Activated CD4-positive, alpha-beta T cell treated with anti-CD3 and anti-CD28 coated beads, Interleukin-2, amount 10 ng/mL, durations not matched to agents 24 days and 14 days (primary cell): ENCODE measurements at regions not wholly inside any gene's neighbourhood (a gene's known extent, or its start where the extent isn't known, plus 50 kb on each side); places are given as distances from the start of the nearest gene placed in this dataset.

Experiments used
- DNase-seq: peaks from one replicate; pipeline ENCODE4 v3.0.0; 2022
- H3K27ac Mint-ChIP-seq: one replicate; pipeline ENCODE4 v1.8.0; 2022; ENCODE audit warnings: mild to moderate bottlenecking, mixed read lengths
- H3K27me3 Mint-ChIP-seq: one replicate; pipeline ENCODE4 v1.8.0; 2022; ENCODE audit warnings: mixed read lengths
- H3K36me3 Mint-ChIP-seq: one replicate; pipeline ENCODE4 v1.8.0; 2022; ENCODE audit warnings: low read depth, mild to moderate bottlenecking, mixed read lengths
- H3K4me1 Mint-ChIP-seq: one replicate; pipeline ENCODE4 v1.8.0; 2021; ENCODE audit warnings: mixed read lengths
- H3K4me3 Mint-ChIP-seq: one replicate; pipeline ENCODE4 v1.8.0; 2022; ENCODE audit warnings: mild to moderate bottlenecking, moderate library complexity, mixed read lengths
- H3K9me3 Mint-ChIP-seq: one replicate; pipeline ENCODE4 v1.8.0; 2021; ENCODE audit warnings: mixed read lengths
- intact Hi-C: fragments of 100-400 bp; cut with micrococcal nuclease; formaldehyde crosslinking; loops from one replicate; pipeline ENCODE4 v1.15.1; 2023

DNA sequence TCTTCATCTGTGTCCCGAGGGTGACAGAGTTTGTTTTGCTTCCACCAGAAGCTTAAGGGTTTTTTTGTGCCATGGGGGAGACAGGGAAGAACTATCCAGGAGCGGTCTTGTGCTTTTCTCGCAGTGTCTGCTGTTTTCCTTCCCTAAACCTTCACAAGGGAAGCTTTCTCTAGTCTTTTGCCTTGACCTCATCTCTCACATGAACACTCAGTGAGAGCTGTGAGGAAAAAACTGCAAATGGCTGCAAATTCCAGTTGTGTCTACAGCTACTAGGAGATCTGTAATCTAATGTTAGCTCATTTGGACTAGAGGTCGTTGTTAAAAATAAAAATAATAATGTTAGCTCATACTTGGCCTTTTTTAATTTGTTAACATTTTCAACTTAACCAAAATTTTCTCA lies 264.7 kb upstream of the SESN3 start:
- intact Hi-C loops = no loop called here
- DNase-seq = no peak

GRCh38 chr11:95494856-95495255 lies 263.9 kb upstream of the SESN3 start:
- Mint-ChIP-seq H3K4me3 (no peak overlapping the region), H3K27ac (no peak overlapping the region), H3K36me3 (peaks cover 4% of the 10 kb centered on the region), H3K4me1 (peaks cover 4% of the 10 kb centered on the region), H3K27me3 (no peaks in the 10 kb centered on the region), H3K9me3 (peaks cover 17% of the 10 kb centered on the region)
- intact Hi-C loops = no loop called here
- no peak for DNase-seq

More for the DNA sequence above, 264.7 kb upstream of the SESN3 start:
- Mint-ChIP-seq H3K27ac (no peak overlapping the region), H3K9me3 (peaks cover 14% of the 10 kb centered on the region), H3K36me3 (peaks cover 1% of the 10 kb centered on the region), H3K4me3 (no peak overlapping the region), H3K27me3 (no peaks in the 10 kb centered on the region), H3K4me1 (peaks cover 7% of the 10 kb centered on the region)

DNA sequence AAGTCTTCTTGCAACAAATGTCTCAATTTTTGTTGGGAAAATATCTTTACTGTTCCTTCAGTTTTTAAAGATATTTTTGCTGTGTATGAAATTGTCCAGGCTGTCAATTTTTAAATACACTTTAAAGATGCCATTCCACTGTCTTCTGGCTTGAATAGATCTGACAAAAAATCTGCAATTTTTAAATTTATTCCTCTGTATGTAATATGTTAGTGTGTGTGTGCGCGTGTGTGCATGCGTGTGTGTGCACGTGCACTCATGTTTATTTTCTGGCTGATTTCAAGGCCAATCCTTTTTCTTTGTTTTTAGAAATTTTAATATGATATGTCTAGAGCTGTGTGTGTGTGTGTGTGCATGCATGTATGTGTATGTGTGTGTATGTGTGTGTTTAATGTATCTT lies 263.2 kb upstream of the SESN3 start:
- Mint-ChIP-seq H3K27ac (no peak overlapping the region), H3K4me3 (no peak overlapping the region), H3K36me3 (peaks cover 4% of the 10 kb centered on the region), H3K9me3 (peaks cover 17% of the 10 kb centered on the region), H3K27me3 (no peaks in the 10 kb centered on the region), H3K4me1 (no peaks in the 10 kb centered on the region)
- intact Hi-C loops = no loop called here
- no peak for DNase-seq

GRCh38 chr11:95490625-95491024 lies 259.6 kb upstream of the SESN3 start:
- intact Hi-C loops = no loop called here

GRCh38 chr11:95487938-95488337 lies 256.9 kb upstream of the SESN3 start:
- DNase-seq = no peak
- Mint-ChIP-seq H3K4me3 (no peak overlapping the region), H3K4me1 (peaks cover 6% of the 10 kb centered on the region), H3K27me3 (no peaks in the 10 kb centered on the region), H3K27ac (no peak overlapping the region), H3K9me3 (peaks cover 13% of the 10 kb centered on the region), H3K36me3 (peaks cover 4% of the 10 kb centered on the region)
- intact Hi-C loops = no loop called here

More at GRCh38 chr11:95490625-95491024, 259.6 kb upstream of the SESN3 start:
- Mint-ChIP-seq H3K9me3 (peaks cover 16% of the 10 kb centered on the region), H3K27ac (no peak overlapping the region), H3K4me1 (peaks cover 6% of the 10 kb centered on the region), H3K27me3 (no peaks in the 10 kb centered on the region), H3K36me3 (peaks cover 4% of the 10 kb centered on the region), H3K4me3 (no peak overlapping the region)
- DNase-seq = no peak

DNA sequence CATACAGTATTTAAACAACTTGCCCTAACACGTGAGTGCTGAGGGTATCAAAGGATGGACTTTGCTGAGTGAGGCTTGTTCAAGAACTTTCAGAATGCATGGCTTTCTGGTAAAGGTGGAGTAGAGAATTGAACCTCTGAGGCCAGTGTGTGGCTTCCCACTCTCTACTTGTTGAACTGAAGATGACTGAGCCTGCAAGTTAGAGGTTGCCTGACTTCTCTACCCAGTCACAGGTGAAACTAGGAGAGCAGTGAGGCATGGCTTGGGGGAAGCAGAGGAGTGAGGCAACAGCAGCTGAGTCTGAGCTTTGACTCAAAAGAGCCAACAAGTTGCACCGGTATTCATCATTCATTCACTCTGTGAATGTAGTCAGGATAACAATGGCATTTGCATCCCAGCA lies 256.4 kb upstream of the SESN3 start:
- DNase-seq = no peak
- Mint-ChIP-seq H3K4me3 (no peak overlapping the region), H3K27ac (no peak overlapping the region), H3K4me1 (peaks cover 6% of the 10 kb centered on the region), H3K36me3 (peaks cover 4% of the 10 kb centered on the region), H3K9me3 (peaks cover 13% of the 10 kb centered on the region), H3K27me3 (no peaks in the 10 kb centered on the region)
- intact Hi-C loops = no loop called here

DNA sequence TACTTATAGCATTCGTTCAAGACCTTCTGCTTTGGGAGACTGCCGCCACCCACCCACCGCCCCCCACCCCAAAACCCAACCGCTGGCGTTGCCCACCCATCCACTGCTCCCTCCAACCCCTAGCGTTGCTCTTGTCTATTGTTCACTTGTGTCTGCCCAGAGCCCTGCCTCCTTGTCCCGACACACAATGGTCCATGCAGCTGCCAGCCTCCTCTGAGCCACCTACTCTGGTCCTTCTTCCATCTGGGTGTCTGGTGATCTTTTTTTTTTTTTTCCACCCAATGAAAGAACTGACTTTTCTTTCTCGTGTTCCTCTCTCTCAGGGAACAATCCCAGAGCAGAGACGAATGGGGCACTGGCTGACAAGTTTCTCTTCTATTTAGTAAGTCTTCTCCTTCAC lies 256.0 kb upstream of the SESN3 start:
- Mint-ChIP-seq H3K36me3 (peaks cover 4% of the 10 kb centered on the region), H3K9me3 (peaks cover 12% of the 10 kb centered on the region), H3K4me1 (peaks cover 6% of the 10 kb centered on the region), H3K27ac (no peak overlapping the region), H3K27me3 (no peaks in the 10 kb centered on the region), H3K4me3 (no peak overlapping the region)
- intact Hi-C loops = no loop called here
- no peak for DNase-seq

GRCh38 chr11:95486466-95486865 lies 255.5 kb upstream of the SESN3 start:
- Mint-ChIP-seq H3K27ac (no peak overlapping the region), H3K9me3 (peaks cover 9% of the 10 kb centered on the region), H3K27me3 (no peaks in the 10 kb centered on the region), H3K4me3 (no peak overlapping the region), H3K4me1 (peaks cover 6% of the 10 kb centered on the region), H3K36me3 (peaks cover 4% of the 10 kb centered on the region)
- intact Hi-C loops = no loop called here
- no peak for DNase-seq

GRCh38 chr11:95485115-95485900 lies 254.3 kb upstream of the SESN3 start:
- Mint-ChIP-seq H3K27ac (no peak overlapping the region), H3K4me1 (peaks cover 6% of the 10 kb centered on the region), H3K27me3 (no peaks in the 10 kb centered on the region), H3K36me3 (no peaks in the 10 kb centered on the region), H3K9me3 (peaks cover 4% of the 10 kb centered on the region), H3K4me3 (no peak overlapping the region)
- intact Hi-C loops = no loop called here
- no peak for DNase-seq

DNA sequence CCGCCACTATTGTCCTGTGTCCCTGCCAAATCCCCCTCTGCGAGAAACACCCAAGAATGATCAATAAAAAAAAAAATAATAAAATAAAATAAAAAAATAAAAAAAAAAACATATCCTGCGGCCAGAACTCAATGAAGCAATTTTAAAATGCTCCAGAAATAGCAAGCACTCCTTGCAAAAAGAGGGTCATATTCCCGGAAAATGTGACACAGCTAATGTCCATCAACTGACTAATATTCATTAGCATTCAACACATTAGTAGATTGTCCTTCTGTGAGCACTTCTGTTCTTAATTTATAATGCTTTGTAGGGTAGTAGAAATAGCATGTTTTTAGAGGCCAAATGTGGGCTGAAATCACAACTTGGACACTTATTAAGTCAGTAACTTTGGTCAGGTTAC lies 252.3 kb upstream of the SESN3 start:
- intact Hi-C loops = no loop called here
- Mint-ChIP-seq H3K27ac (no peak overlapping the region), H3K4me1 (peaks cover 6% of the 10 kb centered on the region), H3K36me3 (no peaks in the 10 kb centered on the region), H3K9me3 (peaks cover 4% of the 10 kb centered on the region), H3K27me3 (no peaks in the 10 kb centered on the region), H3K4me3 (no peak overlapping the region)
- DNase-seq = no peak

- Mint-ChIP-seq H3K4me3 (no peak overlapping the region), H3K36me3 (no peaks in the 10 kb centered on the region), H3K9me3 (no peaks in the 10 kb centered on the region), H3K27me3 (no peaks in the 10 kb centered on the region), H3K4me1 (no peaks in the 10 kb centered on the region), H3K27ac (no peak overlapping the region)
- intact Hi-C loops = no loop called here
- DNase-seq = no peak
Measured at GRCh38 chr11:95478003-95478402, 247.0 kb upstream of the SESN3 start.

- no peak for DNase-seq
- H3K36me3 Mint-ChIP-seq = no peaks in the 10 kb centered on the region
- H3K27ac Mint-ChIP-seq = no peak overlapping the region
- H3K4me1 Mint-ChIP-seq = no peaks in the 10 kb centered on the region
- H3K4me3 Mint-ChIP-seq = no peak overlapping the region
- intact Hi-C loops = no loop called here
- H3K9me3 Mint-ChIP-seq = peaks cover 4% of the 10 kb centered on the region
- H3K27me3 Mint-ChIP-seq = peaks cover 4% of the 10 kb centered on the region
Measured at GRCh38 chr11:95469258-95469657, 238.3 kb upstream of the SESN3 start.

DNA sequence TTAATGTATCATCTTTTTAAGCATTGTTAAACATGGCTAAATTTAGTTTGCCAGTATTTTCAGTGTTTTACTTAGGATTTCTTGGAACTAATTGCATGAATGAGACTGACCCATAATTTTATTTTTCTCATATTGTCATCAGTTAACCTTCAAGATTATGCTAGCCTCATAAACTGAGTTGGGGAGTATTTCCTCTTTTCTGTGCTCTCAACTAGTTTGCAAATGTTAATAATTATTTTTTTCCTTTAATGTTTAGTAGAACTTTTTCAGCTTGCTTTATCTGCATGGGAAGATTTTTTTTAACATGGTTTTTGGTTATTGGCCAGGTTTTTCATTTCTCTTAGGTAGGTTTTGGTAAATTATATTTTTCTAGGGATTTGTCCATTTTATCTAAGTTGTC lies 235.4 kb upstream of the SESN3 start:
- H3K27ac Mint-ChIP-seq = no peak overlapping the region
- no peak overlapping the region for H3K4me3 Mint-ChIP-seq
- DNase-seq = no peak
- H3K36me3 Mint-ChIP-seq = no peaks in the 10 kb centered on the region
- peaks cover 2% of the 10 kb centered on the region for H3K27me3 Mint-ChIP-seq
- peaks cover 7% of the 10 kb centered on the region for H3K9me3 Mint-ChIP-seq
- intact Hi-C loops = no loop called here
- H3K4me1 Mint-ChIP-seq = no peaks in the 10 kb centered on the region

DNA sequence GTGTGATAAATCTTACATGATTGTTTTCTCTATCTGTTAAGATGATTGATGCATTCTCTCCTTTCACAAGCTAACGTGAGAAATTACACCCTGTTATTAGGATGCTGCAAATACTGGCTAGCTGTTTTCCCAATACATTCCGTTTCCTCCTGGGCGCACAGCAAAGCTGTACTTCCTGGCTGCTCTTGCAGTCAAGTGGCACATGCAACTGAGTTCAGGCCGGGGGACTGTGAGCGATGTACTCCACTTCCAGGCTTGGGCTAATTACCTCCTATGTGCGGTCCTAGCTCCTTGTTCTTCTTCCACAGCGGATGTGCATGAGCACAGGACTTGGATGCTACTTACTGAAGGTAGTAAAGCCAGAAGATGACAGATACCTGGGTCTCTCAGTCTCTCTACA lies 234.9 kb upstream of the SESN3 start:
- Mint-ChIP-seq H3K4me1 (no peaks in the 10 kb centered on the region), H3K36me3 (no peaks in the 10 kb centered on the region), H3K4me3 (no peak overlapping the region), H3K27me3 (peaks cover 2% of the 10 kb centered on the region), H3K27ac (no peak overlapping the region), H3K9me3 (peaks cover 11% of the 10 kb centered on the region)
- intact Hi-C loops = no loop called here
- no peak for DNase-seq

- no peaks in the 10 kb centered on the region for H3K36me3 Mint-ChIP-seq
- H3K9me3 Mint-ChIP-seq = peaks cover 15% of the 10 kb centered on the region
- DNase-seq = no peak
- H3K4me1 Mint-ChIP-seq = no peaks in the 10 kb centered on the region
- H3K27me3 Mint-ChIP-seq = no peaks in the 10 kb centered on the region
- no peak overlapping the region for H3K4me3 Mint-ChIP-seq
- intact Hi-C loops = no loop called here
- H3K27ac Mint-ChIP-seq = no peak overlapping the region
Measured at GRCh38 chr11:95461858-95462257, 230.9 kb upstream of the SESN3 start.
